Left ventricle myocardium inferior (tissue), 1 donor: ENCODE measurements at regions not wholly inside any gene's neighbourhood (a gene's known extent, or its start where the extent isn't known, plus 50 kb on each side); places are given as distances from the start of the nearest gene placed in this dataset.

Source experiments
- DNase-seq: peaks from one replicate; pipeline ENCODE4 v3.0.0-alpha.2; 2020
- H3K27ac ChIP-seq: fragments of 200-600 bp; replicated peaks from 2 replicates; pipeline ENCODE4 v1.8.0; 2021
- H3K27me3 ChIP-seq: fragments of 200-600 bp; 2 replicates; pipeline ENCODE4 v1.8.0; 2021; ENCODE audit warnings: low read depth
- H3K36me3 ChIP-seq: fragments of 200-600 bp; 2 replicates; pipeline ENCODE4 v1.8.0; 2021
- H3K4me1 ChIP-seq: fragments of 200-600 bp; 2 replicates; pipeline ENCODE4 v1.8.0; 2021
- H3K4me3 ChIP-seq: fragments of 200-600 bp; 2 replicates; pipeline ENCODE4 v1.8.0; 2021; ENCODE audit warnings: mild to moderate bottlenecking, moderate library complexity
- H3K9me3 ChIP-seq: fragments of 200-600 bp; replicated peaks from 2 replicates; pipeline ENCODE4 v1.8.0; 2021
- intact Hi-C: fragments of 100-400 bp; cut with micrococcal nuclease; formaldehyde crosslinking; loops from one replicate; pipeline ENCODE4 v1.11.0; 2022
- TF ChIP-seq, protein P1 (sequence below): fragments of 200-600 bp; IDR thresholded peaks from 2 replicates; pipeline ENCODE4 v1.8.0; 2021; ENCODE audit warnings: antibody characterized with exemption, mild to moderate bottlenecking, borderline replicate concordance
- donor health status: DM: no; HTN: yes; CAD: no; lungs with severe emphysema.

DNA sequence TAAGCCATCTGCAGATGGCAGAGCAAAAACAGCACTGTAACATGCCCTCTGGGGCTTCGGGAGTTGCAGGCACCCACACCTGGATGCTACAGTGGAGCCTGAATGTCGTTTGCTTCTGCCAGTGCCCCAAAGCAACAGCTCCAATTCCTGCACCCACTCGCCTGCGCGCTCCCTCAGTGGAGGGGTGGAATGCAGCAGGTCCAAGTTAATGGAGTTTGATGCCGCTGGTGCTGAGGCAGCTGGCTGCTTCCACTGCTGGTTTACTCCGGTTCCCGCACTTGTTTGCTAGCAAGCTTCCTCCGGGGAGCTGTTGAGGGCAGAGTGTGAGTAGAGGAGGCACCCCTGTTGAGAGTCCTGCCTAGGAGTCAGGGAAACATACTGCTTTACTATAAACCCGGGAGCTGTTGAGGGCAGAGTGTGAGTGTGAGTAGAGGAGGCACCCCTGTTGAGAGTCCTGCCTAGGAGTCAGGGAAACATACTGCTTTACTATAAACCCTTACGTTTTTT is 584.0 kb upstream of the TMPRSS15 start:
- Histone ChIP-seq H3K9me3 (peaks cover 26% of the 10 kb centered on the region), H3K4me1 (no peaks in the 10 kb centered on the region), H3K27ac (no peak overlapping the region), H3K4me3 (no peak overlapping the region), H3K36me3 (no peaks in the 10 kb centered on the region), H3K27me3 (no peaks in the 10 kb centered on the region)
- TF ChIP-seq, protein P1, sequence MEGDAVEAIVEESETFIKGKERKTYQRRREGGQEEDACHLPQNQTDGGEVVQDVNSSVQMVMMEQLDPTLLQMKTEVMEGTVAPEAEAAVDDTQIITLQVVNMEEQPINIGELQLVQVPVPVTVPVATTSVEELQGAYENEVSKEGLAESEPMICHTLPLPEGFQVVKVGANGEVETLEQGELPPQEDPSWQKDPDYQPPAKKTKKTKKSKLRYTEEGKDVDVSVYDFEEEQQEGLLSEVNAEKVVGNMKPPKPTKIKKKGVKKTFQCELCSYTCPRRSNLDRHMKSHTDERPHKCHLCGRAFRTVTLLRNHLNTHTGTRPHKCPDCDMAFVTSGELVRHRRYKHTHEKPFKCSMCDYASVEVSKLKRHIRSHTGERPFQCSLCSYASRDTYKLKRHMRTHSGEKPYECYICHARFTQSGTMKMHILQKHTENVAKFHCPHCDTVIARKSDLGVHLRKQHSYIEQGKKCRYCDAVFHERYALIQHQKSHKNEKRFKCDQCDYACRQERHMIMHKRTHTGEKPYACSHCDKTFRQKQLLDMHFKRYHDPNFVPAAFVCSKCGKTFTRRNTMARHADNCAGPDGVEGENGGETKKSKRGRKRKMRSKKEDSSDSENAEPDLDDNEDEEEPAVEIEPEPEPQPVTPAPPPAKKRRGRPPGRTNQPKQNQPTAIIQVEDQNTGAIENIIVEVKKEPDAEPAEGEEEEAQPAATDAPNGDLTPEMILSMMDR: no peak
- intact Hi-C loops: no loop called here
- no peak for DNase-seq

DNA sequence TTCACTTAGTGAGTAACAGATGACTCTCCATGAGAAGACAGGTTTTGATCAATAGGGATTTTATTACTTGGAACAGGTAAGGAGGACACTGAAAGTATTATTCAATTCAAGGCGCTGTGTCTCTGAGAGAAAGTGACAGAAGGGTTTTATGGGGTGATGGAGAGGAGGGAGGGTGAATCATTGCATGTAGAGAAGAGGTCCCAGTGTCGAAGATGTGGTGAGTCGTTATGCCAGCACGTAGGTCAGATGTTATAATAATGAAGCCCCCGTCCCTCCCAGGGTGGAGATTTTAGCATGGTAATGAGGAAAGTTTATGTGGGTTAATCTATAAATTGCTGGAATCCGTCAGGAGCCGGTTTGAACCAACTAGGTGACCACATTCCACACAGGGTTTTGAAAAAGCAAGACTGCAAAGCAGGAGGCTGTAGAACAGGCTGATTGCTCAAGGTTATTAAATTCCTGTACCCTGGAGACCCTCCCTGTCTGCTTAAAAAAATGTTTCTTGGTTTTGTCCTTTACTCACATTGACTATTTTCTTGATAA is 586.4 kb upstream of the TMPRSS15 start:
- H3K4me3 ChIP-seq: no peak overlapping the region
- peaks cover 9% of the 10 kb centered on the region for H3K9me3 ChIP-seq
- TF ChIP-seq, protein P1: no peak
- no peaks in the 10 kb centered on the region for H3K36me3 ChIP-seq
- no peak overlapping the region for H3K27ac ChIP-seq
- no peak for DNase-seq
- H3K4me1 ChIP-seq: no peaks in the 10 kb centered on the region
- intact Hi-C loops: no loop called here
- H3K27me3 ChIP-seq: no peaks in the 10 kb centered on the region

DNA sequence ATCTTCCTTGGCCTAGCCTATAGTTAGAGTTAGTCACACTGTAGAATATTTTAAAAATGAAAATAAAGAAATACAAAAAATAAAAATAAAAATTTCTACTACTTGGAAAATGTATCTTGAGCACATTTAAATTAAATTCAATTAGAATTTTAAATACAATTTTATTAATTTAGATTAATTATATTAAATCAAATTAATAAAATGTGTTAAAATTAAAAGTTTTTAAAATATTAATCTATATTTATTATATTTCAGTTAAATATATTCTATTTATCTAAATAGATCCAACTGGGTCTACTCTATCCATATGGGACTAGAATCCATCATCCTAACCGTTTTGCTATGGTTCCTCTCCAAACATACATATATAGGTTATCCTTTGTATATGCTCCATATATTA is 588.3 kb upstream of the TMPRSS15 start:
- intact Hi-C loops: no loop called here
- no peaks in the 10 kb centered on the region for H3K4me1 ChIP-seq
- no peaks in the 10 kb centered on the region for H3K9me3 ChIP-seq
- H3K27me3 ChIP-seq: no peaks in the 10 kb centered on the region
- H3K36me3 ChIP-seq: no peaks in the 10 kb centered on the region
- H3K27ac ChIP-seq: no peak overlapping the region
- no peak overlapping the region for H3K4me3 ChIP-seq
- TF ChIP-seq, protein P1: no peak
- DNase-seq: no peak

DNA sequence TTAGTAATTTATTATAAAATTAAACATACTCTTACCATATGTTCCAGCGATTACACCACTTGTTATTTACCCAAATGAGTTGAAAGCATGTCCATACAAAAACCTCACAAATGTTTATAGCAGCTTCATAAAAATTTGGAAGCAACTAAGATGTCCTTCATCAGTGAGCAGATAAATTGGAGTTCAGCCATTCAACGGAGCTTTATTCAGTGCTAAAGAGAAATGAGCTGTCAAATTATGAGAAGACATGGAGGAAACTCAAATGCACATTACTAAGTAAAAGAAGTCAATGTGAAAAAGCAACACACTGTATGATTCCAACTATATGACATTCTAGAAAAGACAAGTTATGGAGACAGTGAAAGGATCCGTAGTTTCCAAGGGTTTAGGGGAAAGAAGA is 606.7 kb upstream of the TMPRSS15 start:
- H3K4me3 ChIP-seq: no peak overlapping the region
- H3K27me3 ChIP-seq: no peaks in the 10 kb centered on the region
- TF ChIP-seq, protein P1: no peak
- intact Hi-C loops: no loop called here
- H3K4me1 ChIP-seq: no peaks in the 10 kb centered on the region
- DNase-seq: no peak
- H3K9me3 ChIP-seq: no peaks in the 10 kb centered on the region
- no peaks in the 10 kb centered on the region for H3K36me3 ChIP-seq
- peak overlapping the region; percentile 15 for H3K27ac ChIP-seq

DNA sequence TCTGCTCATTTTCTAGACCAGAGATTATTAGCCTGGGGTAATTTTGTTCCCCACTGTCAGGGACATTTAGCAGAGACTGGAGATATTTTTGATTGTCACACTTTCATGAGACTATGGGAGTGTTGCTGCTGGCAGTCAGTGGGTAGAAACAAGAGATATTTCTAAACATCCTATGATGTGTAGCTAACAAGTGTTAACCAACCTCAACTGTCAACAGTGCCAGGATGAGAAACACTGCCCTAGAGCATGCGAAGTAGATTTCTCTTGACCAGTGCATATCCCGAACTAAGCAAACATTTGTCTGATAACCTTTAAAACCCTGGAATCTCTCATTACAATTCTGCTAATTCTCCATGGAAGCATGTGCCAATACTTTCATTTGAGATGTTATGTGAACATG is 607.4 kb upstream of the TMPRSS15 start:
- TF ChIP-seq, protein P1: no peak
- Histone ChIP-seq H3K4me3 (no peak overlapping the region), H3K4me1 (no peaks in the 10 kb centered on the region), H3K36me3 (no peaks in the 10 kb centered on the region), H3K9me3 (no peaks in the 10 kb centered on the region), H3K27me3 (no peaks in the 10 kb centered on the region), H3K27ac (peak overlapping the region; percentile 47)
- DNase-seq: no peak
- intact Hi-C loops: no loop called here

DNA sequence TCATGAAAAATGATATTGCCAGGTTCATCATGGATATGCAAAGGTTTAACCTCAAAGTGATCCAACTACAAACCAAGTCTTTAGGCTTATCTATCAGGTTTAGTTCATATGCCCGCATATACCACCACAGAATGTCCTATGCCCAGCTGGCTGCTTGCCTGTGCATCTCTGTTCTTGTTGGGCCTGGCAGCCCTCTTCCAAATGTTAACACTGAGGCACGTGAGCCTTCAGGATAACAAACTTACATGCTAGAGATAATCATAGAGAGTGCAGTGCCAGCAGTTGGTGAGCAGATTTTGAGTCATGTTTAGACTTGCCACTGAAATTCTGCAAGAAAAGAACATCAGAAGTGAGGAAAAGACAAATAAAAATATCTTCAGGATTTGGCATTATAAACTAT is 607.9 kb upstream of the TMPRSS15 start:
- TF ChIP-seq, protein P1: no peak
- intact Hi-C loops: no loop called here
- no peaks in the 10 kb centered on the region for H3K4me1 ChIP-seq

More for the DNA sequence above, 607.9 kb upstream of the TMPRSS15 start:
- Histone ChIP-seq H3K27ac (peak overlapping the region; percentile 47), H3K27me3 (no peaks in the 10 kb centered on the region), H3K9me3 (no peaks in the 10 kb centered on the region), H3K36me3 (no peaks in the 10 kb centered on the region), H3K4me3 (no peak overlapping the region)
- peak; percentile 20 for DNase-seq
